ENCODE measurements at regions not wholly inside any gene's neighbourhood (a gene's known extent, or its start where the extent isn't known, plus 50 kb on each side); places are given as distances from the start of the nearest gene placed in this dataset.
A peak's percentile ranks its signal among the peaks of the same experiment; 100 is the strongest.
"Not testable (repeated sequence)": the region's sequence is repeated elsewhere in the genome, so short reads cannot be mapped to it uniquely, and the experiment has no call there.

- DNase-seq = no peak
Measured at GRCh38 chr4:1558205-1558604, 125.9 kb downstream of the FAM53A start.

GRCh38 chr4:1557221-1557597 lies 126.9 kb downstream of the FAM53A start:
- no peak for DNase-seq

- no peak for DNase-seq
Measured at GRCh38 chr4:1556541-1557220, 127.4 kb downstream of the FAM53A start.

- no peak for DNase-seq
Measured at GRCh38 chr4:1554876-1555265, 129.2 kb downstream of the FAM53A start.

- no peak for DNase-seq
Measured at GRCh38 chr4:1554246-1554875, 129.8 kb downstream of the FAM53A start.

GRCh38 chr4:1553365-1553764 lies 130.7 kb downstream of the FAM53A start:
- DNase-seq = no peak

GRCh38 chr4:1552451-1552850 lies 131.7 kb downstream of the FAM53A start:
- DNase-seq = no peak

GRCh38 chr4:1551211-1551610 lies 132.9 kb downstream of the FAM53A start:
- DNase-seq = no peak

- DNase-seq = no peak
Measured at GRCh38 chr4:1550122-1551070, 133.7 kb downstream of the FAM53A start.

- DNase-seq = no peak
Measured at GRCh38 chr4:1549638-1550035, 134.5 kb downstream of the FAM53A start.

- peak; percentile 65 for DNase-seq
Measured at GRCh38 chr4:1548827-1549637, 135.1 kb downstream of the FAM53A start.

- DNase-seq = no peak
Measured at GRCh38 chr4:1547856-1548826, 136.0 kb downstream of the FAM53A start.

GRCh38 chr4:1547131-1547855 lies 136.8 kb downstream of the FAM53A start:
- DNase-seq = no peak

- DNase-seq = no peak
Measured at GRCh38 chr4:1544861-1545281, 138.6 kb upstream of the NKX1-1 start.

- DNase-seq = not testable (repeated sequence)
Measured at GRCh38 chr4:1544435-1544834, 138.2 kb upstream of the NKX1-1 start.

- DNase-seq = no peak
Measured at GRCh38 chr4:1543976-1544375, 137.7 kb upstream of the NKX1-1 start.

- no peak for DNase-seq
Measured at GRCh38 chr4:1543561-1543960, 137.3 kb upstream of the NKX1-1 start.

GRCh38 chr4:1542516-1543320 lies 136.5 kb upstream of the NKX1-1 start:
- DNase-seq = no peak

GRCh38 chr4:1542226-1542490 lies 135.9 kb upstream of the NKX1-1 start:
- DNase-seq = no peak

Measured in activated naive CD4-positive, alpha-beta T cell treated with anti-CD3 and anti-CD28 coated beads, Interleukin-2, amount 50 U/mL, for 16 hours (primary cell).